Natural killer cell (primary cell): ENCODE measurements at regions not wholly inside any gene's neighbourhood (a gene's known extent, or its start where the extent isn't known, plus 50 kb on each side); places are given as distances from the start of the nearest gene placed in this dataset.

Experiments used
- ATAC-seq, 3 donors: fragments of 150-1000 bp in 2 of 3; fragments of 200-7000 bp in 1 of 3; cut with Tn5 transposase; 1 replicate in 1 of 3; 2 replicates in 2 of 3; pipeline ENCODE4 v1.10.0; 2021; ENCODE audit warnings: mild to moderate bottlenecking in 2 of 3, moderate library complexity in 2 of 3
- DNase-seq, 2 donors: peaks; one replicate each; pipeline versions ENCODE4 v3.0.0 to v3.0.0-alpha.2; 2013 to 2021; ENCODE audit warnings: mixed read lengths in 1 of 2
- H3K27ac ChIP-seq: one replicate; pipeline ENCODE4 v1.5.1; 2013; ENCODE audit warnings: mild to moderate bottlenecking, low read length
- H3K27me3 ChIP-seq: one replicate; pipeline ENCODE4 v1.6.1; 2013; ENCODE audit warnings: low read length; ENCODE audit not compliant: control insufficient read depth, insufficient read depth
- H3K36me3 ChIP-seq: one replicate; pipeline ENCODE4 v1.6.1; 2013; ENCODE audit warnings: low read length; ENCODE audit not compliant: control insufficient read depth, insufficient read depth
- H3K4me1 ChIP-seq: one replicate; pipeline ENCODE4 v1.6.1; 2013; ENCODE audit warnings: low read length; ENCODE audit not compliant: control insufficient read depth, insufficient read depth
- H3K4me3 ChIP-seq: one replicate; pipeline ENCODE4 v1.5.1; 2013; ENCODE audit warnings: low read length
- H3K9me3 ChIP-seq: one replicate; pipeline ENCODE4 v1.6.1; 2013; ENCODE audit warnings: low read length; ENCODE audit not compliant: control insufficient read depth, insufficient read depth
- H3K27ac Mint-ChIP-seq, 2 donors: one replicate each; pipeline ENCODE4 v1.8.0; 2022; ENCODE audit warnings: mild to moderate bottlenecking in 2 of 2, mixed read lengths in 2 of 2, moderate library complexity in 1 of 2
- H3K27me3 Mint-ChIP-seq, 2 donors: one replicate each; pipeline ENCODE4 v1.8.0; 2022; ENCODE audit warnings: low read depth in 2 of 2, mixed read lengths in 2 of 2
- H3K36me3 Mint-ChIP-seq: one replicate; pipeline ENCODE4 v1.8.0; 2022; ENCODE audit warnings: mixed read lengths
- H3K4me1 Mint-ChIP-seq, 2 donors: one replicate each; pipeline ENCODE4 v1.8.0; 2022; ENCODE audit warnings: mixed read lengths in 2 of 2
- H3K4me3 Mint-ChIP-seq: one replicate; pipeline ENCODE4 v1.8.0; 2022; ENCODE audit warnings: mild to moderate bottlenecking, moderate library complexity, mixed read lengths
- H3K9me3 Mint-ChIP-seq, 2 donors: one replicate each; pipeline ENCODE4 v1.8.0; 2022; ENCODE audit warnings: mixed read lengths in 2 of 2
- CTCF ChIP-seq: fragments of 200-600 bp; IDR thresholded peaks from one replicate; pipeline ENCODE4 v1.8.0; 2022; ENCODE audit warnings: antibody characterized with exemption
- WGBS: methylation state at CpG from one replicate; pipeline ENCODE4 v1.1.7; 2013; ENCODE audit warnings: missing lambda C conversion rate; ENCODE audit not compliant: insufficient coverage; 5-methylcytosine and 5-hydroxymethylcytosine counted together
- intact Hi-C: fragments of 100-400 bp; cut with micrococcal nuclease; formaldehyde crosslinking; loops from one replicate; pipeline ENCODE4 v1.14.2; 2022

- intact Hi-C loops: no loop called here
- H3K4me1 Mint-ChIP-seq: no peaks in the 10 kb centered on the region
- H3K9me3 Mint-ChIP-seq: no peaks in the 10 kb centered on the region
- Histone ChIP-seq H3K4me1 (no peaks in the 10 kb centered on the region), H3K4me3 (no peak overlapping the region), H3K36me3 (no peaks in the 10 kb centered on the region), H3K27ac (no peak overlapping the region), H3K9me3 (no peaks in the 10 kb centered on the region), H3K27me3 (no peaks in the 10 kb centered on the region)
- WGBS: 87% methylated on average over 5 of the region's 5 CpGs
- H3K36me3 Mint-ChIP-seq: no peaks in the 10 kb centered on the region
- DNase-seq: no peak
- no peak for TF ChIP-seq CTCF
- no peak for ATAC-seq
- no peak overlapping the region for H3K27ac Mint-ChIP-seq
- H3K27me3 Mint-ChIP-seq: peaks cover under 1 to 5% of the 10 kb centered on the region in 2 donors
- H3K4me3 Mint-ChIP-seq: no peak overlapping the region
These were observed 125.2 kb downstream of the FGF9 start for GRCh38 chr13:21796066-21796465.

- Mint-ChIP-seq H3K27me3 (peaks cover 6 to 9% of the 10 kb centered on the region in 2 donors), H3K27ac (no peak overlapping the region), H3K9me3 (no peaks in the 10 kb centered on the region), H3K4me1 (no peaks in the 10 kb centered on the region), H3K36me3 (no peaks in the 10 kb centered on the region), H3K4me3 (no peak overlapping the region)
- WGBS: 79% methylated on average over 8 of the region's 11 CpGs
- Histone ChIP-seq H3K27me3 (no peaks in the 10 kb centered on the region), H3K4me3 (no peak overlapping the region), H3K9me3 (no peaks in the 10 kb centered on the region), H3K27ac (no peak overlapping the region), H3K4me1 (no peaks in the 10 kb centered on the region), H3K36me3 (no peaks in the 10 kb centered on the region)
- DNase-seq: no peak
- no peak for TF ChIP-seq CTCF
- no peak for ATAC-seq
- intact Hi-C loops: no loop called here
These were observed 126.1 kb downstream of the FGF9 start for GRCh38 chr13:21796775-21797514.

- H3K9me3 ChIP-seq: no peaks in the 10 kb centered on the region
- no peaks in the 10 kb centered on the region for H3K36me3 ChIP-seq
- Mint-ChIP-seq H3K36me3 (no peaks in the 10 kb centered on the region), H3K27me3 (peaks cover 10 to 14% of the 10 kb centered on the region in 2 donors), H3K27ac (no peak overlapping the region), H3K4me1 (no peaks in the 10 kb centered on the region), H3K4me3 (no peak overlapping the region), H3K9me3 (no peaks in the 10 kb centered on the region)
- ATAC-seq (no peak), DNase-seq (no peak)
- 85% methylated on average over 4 of the region's 4 CpGs for WGBS
- no peaks in the 10 kb centered on the region for H3K27me3 ChIP-seq
- intact Hi-C loops: no loop called here
- H3K4me1 ChIP-seq: no peaks in the 10 kb centered on the region
- no peak for TF ChIP-seq CTCF
- H3K27ac ChIP-seq: no peak overlapping the region
- no peak overlapping the region for H3K4me3 ChIP-seq
These were observed 126.9 kb downstream of the FGF9 start for GRCh38 chr13:21797736-21798135.

GRCh38 chr13:21798181-21798580, 127.3 kb downstream of the FGF9 start:
- Histone ChIP-seq H3K36me3 (no peaks in the 10 kb centered on the region), H3K9me3 (no peaks in the 10 kb centered on the region), H3K27ac (no peak overlapping the region), H3K4me3 (no peak overlapping the region), H3K4me1 (no peaks in the 10 kb centered on the region), H3K27me3 (no peaks in the 10 kb centered on the region)
- intact Hi-C loops: no loop called here
- ATAC-seq (no peak), DNase-seq (no peak)
- no peaks in the 10 kb centered on the region for H3K9me3 Mint-ChIP-seq
- no peak overlapping the region for H3K27ac Mint-ChIP-seq
- H3K4me1 Mint-ChIP-seq: no peaks in the 10 kb centered on the region
- WGBS: 50% methylated on average over 3 of the region's 3 CpGs
- TF ChIP-seq CTCF: no peak
- H3K36me3 Mint-ChIP-seq: no peaks in the 10 kb centered on the region
- H3K4me3 Mint-ChIP-seq: no peak overlapping the region
- peaks cover 9 to 14% of the 10 kb centered on the region in 2 donors for H3K27me3 Mint-ChIP-seq
